ENCODE measurements at regions not wholly inside any gene's neighbourhood (a gene's known extent, or its start where the extent isn't known, plus 50 kb on each side); places are given as distances from the start of the nearest gene placed in this dataset.

DNA sequence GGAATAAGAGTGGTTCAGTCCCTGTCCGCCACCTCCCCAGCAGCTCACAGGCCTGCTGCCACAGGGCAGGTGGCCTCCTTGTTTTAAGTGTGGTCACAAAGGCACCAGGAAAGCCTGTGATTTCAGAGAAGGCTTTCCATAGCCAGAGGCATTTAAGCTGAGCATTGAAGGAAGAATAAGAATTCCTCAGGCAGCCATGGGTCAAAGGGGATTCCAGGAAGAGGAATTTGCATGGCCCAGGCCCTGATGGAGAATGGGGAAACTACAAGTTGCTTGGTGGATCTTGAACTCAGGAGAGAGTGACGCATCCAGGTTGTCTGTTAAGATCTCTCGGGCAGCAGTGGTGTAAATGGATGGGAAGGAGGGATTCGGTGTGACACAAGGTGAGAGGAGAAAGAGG lies 66.7 kb downstream of the KLHDC7A start:
- Histone ChIP-seq H3K27ac (ENCODE audit: extremely low read depth, low read depth, low read length) (no peak overlapping the region), H3K9me3 (ENCODE audit: control insufficient read depth, insufficient read depth, low read depth, low read length) (no peaks in the 10 kb centered on the region), H3K4me1 (ENCODE audit: control insufficient read depth, insufficient read depth, low read length) (no peaks in the 10 kb centered on the region), H3K36me3 (ENCODE audit: control insufficient read depth in 2 of 2, insufficient read depth in 1 of 2, low read length in 2 of 2) (no peaks in the 10 kb centered on the region), H3K4me3 (ENCODE audit: low read depth, low read length) (no peak overlapping the region)
- ChIA-PET CTCF (no interaction called here), POLR2A (no interaction called here)
- TF ChIP-seq ZNF473 (tag by site-specific recombination; IDR thresholded peaks at IDR 0.05) (no peak), ZNF560 (tag by site-specific recombination; IDR thresholded peaks at IDR 0.05; ENCODE audit: borderline replicate concordance) (no peak), ZNF366 (tag by site-specific recombination; conservative IDR thresholded peaks at IDR 0.05) (no peak), ZNF530 (tag by site-specific recombination; IDR thresholded peaks at IDR 0.05; ENCODE audit: low read depth) (no peak), ZNF701 (tag by site-specific recombination; IDR thresholded peaks at IDR 0.05) (no peak), ZNF138 (tag by site-specific recombination; IDR thresholded peaks at IDR 0.05; ENCODE audit: borderline replicate concordance) (no peak), ZNF140 (tag by site-specific recombination; IDR thresholded peaks at IDR 0.05) (no peak), ZIC2 (tag by site-specific recombination; IDR thresholded peaks at IDR 0.05) (no peak), ZSCAN23 (tag by site-specific recombination; IDR thresholded peaks at IDR 0.05) (no peak), ZNF292 (tag by site-specific recombination; IDR thresholded peaks at IDR 0.05; ENCODE audit: borderline replicate concordance, low read depth) (no peak), ZNF174 (tag by site-specific recombination; IDR thresholded peaks at IDR 0.05) (no peak), ZNF155 (tag by site-specific recombination; IDR thresholded peaks at IDR 0.05) (no peak), ZNF132 (tag by site-specific recombination; IDR thresholded peaks at IDR 0.05; ENCODE audit: borderline replicate concordance) (no peak), ZNF335 (tag by site-specific recombination; conservative IDR thresholded peaks at IDR 0.05) (no peak), PATZ1 (tag by site-specific recombination; IDR thresholded peaks at IDR 0.05) (no peak), SCRT2 (tag by site-specific recombination; IDR thresholded peaks at IDR 0.05) (no peak), ZNF37A (tag by site-specific recombination; IDR thresholded peaks at IDR 0.05) (no peak)

DNA sequence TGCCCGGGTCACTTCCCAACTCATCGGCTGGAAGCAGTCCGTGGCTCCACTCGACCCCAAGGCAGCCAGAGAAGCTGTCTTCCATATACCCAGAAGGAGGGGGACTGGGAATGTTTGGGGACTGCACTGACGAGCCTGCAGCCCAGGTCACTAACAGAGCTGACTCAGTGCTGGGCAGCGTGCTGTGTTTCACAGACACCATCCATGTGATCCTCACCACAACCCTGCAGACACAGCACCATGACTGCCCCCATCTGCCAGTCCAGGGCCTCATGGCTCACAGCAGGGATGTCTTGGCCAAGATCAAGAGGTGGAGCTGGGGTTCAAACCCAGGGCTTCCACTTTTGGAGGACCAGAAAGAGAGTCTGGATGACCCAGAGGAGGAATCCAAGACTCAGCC lies 67.9 kb downstream of the KLHDC7A start:
- no peaks in the 10 kb centered on the region for H3K9me3 ChIP-seq (ENCODE audit: control insufficient read depth, insufficient read depth, low read depth, low read length)
- POLR2A ChIA-PET: no interaction called here
- TF ChIP-seq ZNF133 (tag by site-specific recombination; IDR thresholded peaks at IDR 0.05) (no peak), ZIC2 (tag by site-specific recombination; IDR thresholded peaks at IDR 0.05) (peak; percentile 17; the same call in 1 of the 2 replicates)
- H3K4me1 ChIP-seq (ENCODE audit: control insufficient read depth, insufficient read depth, low read length): no peaks in the 10 kb centered on the region
- H3K27ac ChIP-seq (ENCODE audit: extremely low read depth, low read depth, low read length): no peak overlapping the region
- CTCF ChIA-PET: interaction anchor here (0.8 to 4.4 kb wide), 3 partner anchors 15 to 27 kb away, joined by 3 to 21 read pairs (median 4); no protein-coding TSS in a partner anchor
- H3K4me3 ChIP-seq (ENCODE audit: low read depth, low read length): no peak overlapping the region
- H3K36me3 ChIP-seq (ENCODE audit: control insufficient read depth in 2 of 2, insufficient read depth in 1 of 2, low read length in 2 of 2): no peaks in the 10 kb centered on the region

- no peaks in the 10 kb centered on the region for H3K36me3 ChIP-seq (ENCODE audit: control insufficient read depth in 2 of 2, insufficient read depth in 1 of 2, low read length in 2 of 2)
- ChIA-PET CTCF (interaction anchor here (0.8 to 4.4 kb wide), 3 partner anchors 14 to 27 kb away, joined by 3 to 21 read pairs (median 4); no protein-coding TSS in a partner anchor), POLR2A (no interaction called here)
- no peaks in the 10 kb centered on the region for H3K4me1 ChIP-seq (ENCODE audit: control insufficient read depth, insufficient read depth, low read length)
- no peak overlapping the region for H3K27ac ChIP-seq (ENCODE audit: extremely low read depth, low read depth, low read length)
- TF ChIP-seq ZNF248 (tag by site-specific recombination; IDR thresholded peaks at IDR 0.05) (no peak), SP2 (tag by site-specific recombination; IDR thresholded peaks at IDR 0.05) (no peak), ZNF701 (tag by site-specific recombination; IDR thresholded peaks at IDR 0.05) (no peak), ZNF626 (tag by site-specific recombination; IDR thresholded peaks at IDR 0.05) (no peak), ZNF777 (tag by site-specific recombination; IDR thresholded peaks at IDR 0.05; ENCODE audit: borderline replicate concordance) (no peak), ZNF677 (tag by site-specific recombination; IDR thresholded peaks at IDR 0.05) (no peak), ZNF433 (tag by site-specific recombination; IDR thresholded peaks at IDR 0.05; ENCODE audit: low read depth) (no peak), ZNF18 (tag by site-specific recombination; IDR thresholded peaks at IDR 0.05) (no peak), ZNF792 (tag by site-specific recombination; IDR thresholded peaks at IDR 0.05) (no peak), ZNF473 (tag by site-specific recombination; IDR thresholded peaks at IDR 0.05) (no peak), ZBTB7A (tag by site-specific recombination; IDR thresholded peaks at IDR 0.05; ENCODE audit: low read depth) (no peak), ZNF629 (tag by site-specific recombination; IDR thresholded peaks at IDR 0.05) (no peak), ZNF266 (tag by site-specific recombination; IDR thresholded peaks at IDR 0.05; ENCODE audit: low read depth) (no peak)
- H3K4me3 ChIP-seq (ENCODE audit: low read depth, low read length): no peak overlapping the region
- no peaks in the 10 kb centered on the region for H3K9me3 ChIP-seq (ENCODE audit: control insufficient read depth, insufficient read depth, low read depth, low read length)
These were observed 68.4 kb downstream of the KLHDC7A start for GRCh38 chr1:18549106-18549505.
